OCI-LY3 (cell line): ENCODE measurements at regions not wholly inside any gene's neighbourhood (a gene's known extent, or its start where the extent isn't known, plus 50 kb on each side); places are given as distances from the start of the nearest gene placed in this dataset.

Source experiments
- H2AFZ ChIP-seq: fragments of 200-600, 300-600 bp; shearing (Covaris generic); 2 replicates; pipeline ENCODE4 v1.6.0; 2014; ENCODE audit warnings: antibody characterized with exemption, low read depth, low read length
- H3K27ac ChIP-seq: fragments of 200-600, 300-600 bp; sonication (generic); 2 replicates; pipeline ENCODE4 v1.5.1; 2014; ENCODE audit warnings: mild to moderate bottlenecking, low read length, moderate library complexity, mixed read lengths
- H3K27me3 ChIP-seq: fragments of 200-600, 300-600 bp; sonication (generic); 2 replicates; pipeline ENCODE4 v1.6.1; 2014; ENCODE audit warnings: low read depth, low read length, mixed read lengths
- H3K36me3 ChIP-seq: fragments of 200-600, 300-600 bp; sonication (generic); replicated peaks from 2 replicates; pipeline ENCODE3; 2014; ENCODE audit warnings: low read depth, low read length, mixed read lengths
- H3K4me1 ChIP-seq: fragments of 300-600, 200-600 bp; sonication (generic); 2 replicates; pipeline ENCODE4 v1.6.1; 2014; ENCODE audit warnings: low read length, mixed read lengths
- H3K4me2 ChIP-seq: fragments of 200-600, 300-600 bp; sonication (generic); 2 replicates; pipeline ENCODE4 v1.6.1; 2014; ENCODE audit warnings: low read length, mixed read lengths
- H3K4me3 ChIP-seq: fragments of 300-600, 200-600 bp; sonication (generic); 2 replicates; pipeline ENCODE4 v1.5.1; 2014; ENCODE audit warnings: antibody characterized with exemption, mild to moderate bottlenecking, low read length, moderate library complexity
- H3K79me2 ChIP-seq: fragments of 300-600, 200-600 bp; shearing (Covaris generic); 2 replicates; pipeline ENCODE4 v1.6.1; 2014; ENCODE audit warnings: mild to moderate bottlenecking, low read length, mixed read lengths
- H3K9ac ChIP-seq: fragments of 300-600, 200-600 bp; shearing (Covaris generic); 2 replicates; pipeline ENCODE4 v1.6.0; 2014; ENCODE audit warnings: mild to moderate bottlenecking, low read length, moderate library complexity
- H3K9me3 ChIP-seq: fragments of 200-600, 300-600 bp; shearing (Covaris generic); 2 replicates; pipeline ENCODE4 v1.6.1; 2014; ENCODE audit warnings: low read length, mixed read lengths; ENCODE audit not compliant: insufficient read depth
- H4K20me1 ChIP-seq: fragments of 200-600, 300-600 bp; sonication (generic); 2 replicates; pipeline ENCODE4 v1.6.1; 2016; ENCODE audit warnings: low read length, mixed read lengths; ENCODE audit not compliant: insufficient read depth
- EZH2phosphoT487 ChIP-seq: fragments of 200-600 bp; shearing (Covaris generic); IDR thresholded peaks from 2 replicates; pipeline ENCODE4 v1.6.1; 2018; ENCODE audit warnings: antibody characterized with exemption, mixed run types, low read depth
- TF ChIP-seq, protein P1 (sequence below): fragments of 200-600, 300-600 bp; sonication (generic); IDR thresholded peaks from 2 replicates; pipeline ENCODE4 v1.5.1; 2014; ENCODE audit warnings: antibody characterized with exemption, low read length, low read depth

GRCh38 chr3:72275331-72275751 is 490.4 kb upstream of the PROK2 start:
- TF ChIP-seq, protein P1, sequence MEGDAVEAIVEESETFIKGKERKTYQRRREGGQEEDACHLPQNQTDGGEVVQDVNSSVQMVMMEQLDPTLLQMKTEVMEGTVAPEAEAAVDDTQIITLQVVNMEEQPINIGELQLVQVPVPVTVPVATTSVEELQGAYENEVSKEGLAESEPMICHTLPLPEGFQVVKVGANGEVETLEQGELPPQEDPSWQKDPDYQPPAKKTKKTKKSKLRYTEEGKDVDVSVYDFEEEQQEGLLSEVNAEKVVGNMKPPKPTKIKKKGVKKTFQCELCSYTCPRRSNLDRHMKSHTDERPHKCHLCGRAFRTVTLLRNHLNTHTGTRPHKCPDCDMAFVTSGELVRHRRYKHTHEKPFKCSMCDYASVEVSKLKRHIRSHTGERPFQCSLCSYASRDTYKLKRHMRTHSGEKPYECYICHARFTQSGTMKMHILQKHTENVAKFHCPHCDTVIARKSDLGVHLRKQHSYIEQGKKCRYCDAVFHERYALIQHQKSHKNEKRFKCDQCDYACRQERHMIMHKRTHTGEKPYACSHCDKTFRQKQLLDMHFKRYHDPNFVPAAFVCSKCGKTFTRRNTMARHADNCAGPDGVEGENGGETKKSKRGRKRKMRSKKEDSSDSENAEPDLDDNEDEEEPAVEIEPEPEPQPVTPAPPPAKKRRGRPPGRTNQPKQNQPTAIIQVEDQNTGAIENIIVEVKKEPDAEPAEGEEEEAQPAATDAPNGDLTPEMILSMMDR = no peak
- no peak for TF ChIP-seq EZH2phosphoT487
- Histone ChIP-seq H3K9me3 (no peaks in the 10 kb centered on the region), H3K4me1 (peaks cover 11% of the 10 kb centered on the region), H3K9ac (no peak overlapping the region), H3K36me3 (no peaks in the 10 kb centered on the region), H3K4me3 (no peak overlapping the region), H2AFZ (no peak overlapping the region), H3K27ac (no peak overlapping the region), H3K27me3 (peaks cover 92% of the 10 kb centered on the region), H3K4me2 (0 out of 2 replicates have a peak overlapping the region, but pooled peaks have one; percentile 35), H3K79me2 (no peaks in the 10 kb centered on the region), H4K20me1 (peaks cover 32% of the 10 kb centered on the region)

GRCh38 chr3:72274493-72275330 is 489.8 kb upstream of the PROK2 start:
- H3K4me1 ChIP-seq = peaks cover 11% of the 10 kb centered on the region
- H3K79me2 ChIP-seq = no peaks in the 10 kb centered on the region
- no peaks in the 10 kb centered on the region for H3K9me3 ChIP-seq
- H2AFZ ChIP-seq = no peak overlapping the region
- H3K27ac ChIP-seq = no peak overlapping the region
- H3K4me2 ChIP-seq = peak overlapping the region; percentile 35
- TF ChIP-seq, protein P1 = no peak
- TF ChIP-seq EZH2phosphoT487 = no peak
- H3K4me3 ChIP-seq = no peak overlapping the region
- H3K36me3 ChIP-seq = no peaks in the 10 kb centered on the region
- H3K9ac ChIP-seq = no peak overlapping the region
- peaks cover 97% of the 10 kb centered on the region for H3K27me3 ChIP-seq
- H4K20me1 ChIP-seq = peaks cover 38% of the 10 kb centered on the region

DNA sequence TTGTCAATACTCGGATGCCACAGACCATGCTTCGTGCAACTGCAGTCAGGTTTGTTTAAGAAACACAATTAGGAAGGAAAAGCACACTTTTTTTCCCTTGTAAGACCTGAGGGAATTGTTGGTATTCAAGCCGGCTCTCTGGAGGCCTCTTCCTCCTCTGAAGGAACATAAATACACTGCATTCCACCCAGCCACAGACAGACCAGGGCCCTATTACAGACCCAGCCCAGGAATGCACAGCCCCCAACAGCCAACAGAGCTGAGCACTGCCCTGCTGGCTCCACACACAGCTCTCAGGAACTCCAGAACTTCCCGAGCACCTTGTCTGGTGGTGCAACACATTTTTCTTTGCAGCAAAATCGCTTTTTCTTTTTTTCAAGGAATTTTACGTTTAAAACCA is 488.7 kb upstream of the PROK2 start:
- no peak overlapping the region for H3K4me3 ChIP-seq
- H3K27me3 ChIP-seq = peaks cover 96% of the 10 kb centered on the region
- no peak overlapping the region for H2AFZ ChIP-seq
- no peak overlapping the region for H3K9ac ChIP-seq
- H3K4me1 ChIP-seq = peaks cover 11% of the 10 kb centered on the region
- TF ChIP-seq, protein P1 = no peak
- TF ChIP-seq EZH2phosphoT487 = no peak
- H3K4me2 ChIP-seq = no peak overlapping the region
- H4K20me1 ChIP-seq = peaks cover 41% of the 10 kb centered on the region
- H3K27ac ChIP-seq = no peak overlapping the region
- no peaks in the 10 kb centered on the region for H3K79me2 ChIP-seq
- no peaks in the 10 kb centered on the region for H3K36me3 ChIP-seq
- no peaks in the 10 kb centered on the region for H3K9me3 ChIP-seq

- Histone ChIP-seq H3K36me3 (no peaks in the 10 kb centered on the region), H3K9ac (no peak overlapping the region), H3K27me3 (peaks cover 90% of the 10 kb centered on the region), H3K9me3 (no peaks in the 10 kb centered on the region), H3K4me1 (peaks cover 12% of the 10 kb centered on the region), H2AFZ (no peak overlapping the region), H4K20me1 (peaks cover 41% of the 10 kb centered on the region), H3K4me2 (no peak overlapping the region), H3K27ac (no peak overlapping the region), H3K79me2 (no peaks in the 10 kb centered on the region), H3K4me3 (no peak overlapping the region)
- TF ChIP-seq, protein P1 = no peak
- TF ChIP-seq EZH2phosphoT487 = no peak
Observed at GRCh38 chr3:72272356-72272755, 487.4 kb upstream of the PROK2 start.
